ENCODE measurements at regions not wholly inside any gene's neighbourhood (a gene's known extent, or its start where the extent isn't known, plus 50 kb on each side); places are given as distances from the start of the nearest gene placed in this dataset.
"Not testable (repeated sequence)": the region's sequence is repeated elsewhere in the genome, so short reads cannot be mapped to it uniquely, and the experiment has no call there.

DNA sequence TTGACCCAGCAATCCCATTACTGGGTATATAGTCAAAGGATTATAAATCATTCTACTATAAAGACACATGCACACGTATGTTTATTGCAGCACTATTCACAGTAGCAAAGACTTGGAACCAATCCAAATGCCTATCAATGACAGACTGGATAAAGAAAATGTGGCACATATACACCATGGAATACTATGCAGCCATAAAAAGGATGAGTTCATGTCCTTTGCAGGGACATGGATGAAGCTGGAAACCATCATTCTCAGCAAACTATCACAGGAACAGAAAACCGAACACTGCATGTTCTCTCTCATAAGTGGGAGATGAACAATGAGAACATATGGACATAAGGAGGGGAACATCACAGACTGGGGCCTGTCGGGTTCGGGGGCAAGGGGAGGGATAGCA is 140.3 kb upstream of the OSMR start:
- TF ChIP-seq, protein P1, sequence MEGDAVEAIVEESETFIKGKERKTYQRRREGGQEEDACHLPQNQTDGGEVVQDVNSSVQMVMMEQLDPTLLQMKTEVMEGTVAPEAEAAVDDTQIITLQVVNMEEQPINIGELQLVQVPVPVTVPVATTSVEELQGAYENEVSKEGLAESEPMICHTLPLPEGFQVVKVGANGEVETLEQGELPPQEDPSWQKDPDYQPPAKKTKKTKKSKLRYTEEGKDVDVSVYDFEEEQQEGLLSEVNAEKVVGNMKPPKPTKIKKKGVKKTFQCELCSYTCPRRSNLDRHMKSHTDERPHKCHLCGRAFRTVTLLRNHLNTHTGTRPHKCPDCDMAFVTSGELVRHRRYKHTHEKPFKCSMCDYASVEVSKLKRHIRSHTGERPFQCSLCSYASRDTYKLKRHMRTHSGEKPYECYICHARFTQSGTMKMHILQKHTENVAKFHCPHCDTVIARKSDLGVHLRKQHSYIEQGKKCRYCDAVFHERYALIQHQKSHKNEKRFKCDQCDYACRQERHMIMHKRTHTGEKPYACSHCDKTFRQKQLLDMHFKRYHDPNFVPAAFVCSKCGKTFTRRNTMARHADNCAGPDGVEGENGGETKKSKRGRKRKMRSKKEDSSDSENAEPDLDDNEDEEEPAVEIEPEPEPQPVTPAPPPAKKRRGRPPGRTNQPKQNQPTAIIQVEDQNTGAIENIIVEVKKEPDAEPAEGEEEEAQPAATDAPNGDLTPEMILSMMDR (conservative IDR thresholded peaks at IDR 0.05; ENCODE audit: low read depth, low read length), result not testable (repeated sequence)
- TF ChIP-seq EZH2 (IDR thresholded peaks at IDR 0.05; ENCODE audit: borderline replicate concordance, low read depth, low read length, poor library complexity, severe bottlenecking), result not testable (repeated sequence)

All from A673 (cell line).